Amygdala (tissue), 56 donors: ENCODE measurements at regions not wholly inside any gene's neighbourhood (a gene's known extent, or its start where the extent isn't known, plus 50 kb on each side); places are given as distances from the start of the nearest gene placed in this dataset.

Experiments
- DNase-seq, 56 donors: peaks; one replicate each; lab custom pipeline; 2025; lab: John Stamatoyannopoulos, UW

DNA sequence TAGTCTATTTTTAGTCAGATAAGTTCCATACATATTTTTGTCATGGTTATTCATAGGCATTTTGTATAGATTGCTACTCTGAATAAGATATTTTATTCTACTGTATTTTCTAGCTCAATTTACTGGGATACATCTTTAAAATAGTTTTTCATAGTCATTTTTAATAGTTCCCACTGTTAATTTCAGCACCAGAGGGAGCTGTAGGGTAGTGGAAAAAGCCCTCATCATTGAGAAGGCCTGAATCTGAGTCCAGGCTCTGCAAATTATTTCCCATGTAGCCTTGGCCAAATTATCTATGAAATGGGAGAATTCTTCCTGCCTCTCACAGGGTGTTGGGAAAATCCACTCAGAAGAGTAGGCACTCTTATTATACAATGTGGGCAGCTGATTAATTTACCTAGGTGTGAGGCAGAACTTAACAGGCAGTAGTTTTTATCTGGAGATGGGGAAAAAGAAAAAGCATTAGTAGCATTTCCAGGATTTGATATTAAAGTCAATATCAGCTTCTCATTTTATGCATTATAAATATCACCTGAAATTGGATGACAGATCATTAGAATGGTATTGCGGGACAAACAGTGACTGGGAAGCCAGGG, 102.9 kb upstream of the PAQR3 start:
- DNase-seq: no peak

DNA sequence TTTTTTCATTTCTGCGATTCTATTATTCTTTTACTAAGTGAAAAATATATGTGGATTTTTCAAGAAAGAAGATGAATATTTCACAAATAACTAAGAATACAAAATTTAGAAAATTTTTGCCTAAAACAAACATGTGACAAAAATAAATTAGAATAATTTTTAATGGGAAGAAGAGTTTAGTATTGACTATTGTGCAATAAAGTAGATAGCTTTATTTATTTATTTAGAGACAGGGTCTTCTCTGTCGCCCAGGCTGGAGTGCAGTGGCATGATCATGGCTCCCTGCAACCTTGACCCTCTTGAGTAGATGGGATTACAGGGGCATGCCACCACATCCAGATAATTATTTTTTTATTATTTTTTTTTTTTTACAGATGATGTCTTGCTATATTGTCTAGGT, 95.3 kb upstream of the PAQR3 start:
- DNase-seq: no peak

GRCh38 chr4:79030973-79031372, 91.7 kb upstream of the PAQR3 start:
- no peak for DNase-seq

GRCh38 chr4:79027656-79028055, 88.4 kb upstream of the PAQR3 start:
- no peak for DNase-seq

DNA sequence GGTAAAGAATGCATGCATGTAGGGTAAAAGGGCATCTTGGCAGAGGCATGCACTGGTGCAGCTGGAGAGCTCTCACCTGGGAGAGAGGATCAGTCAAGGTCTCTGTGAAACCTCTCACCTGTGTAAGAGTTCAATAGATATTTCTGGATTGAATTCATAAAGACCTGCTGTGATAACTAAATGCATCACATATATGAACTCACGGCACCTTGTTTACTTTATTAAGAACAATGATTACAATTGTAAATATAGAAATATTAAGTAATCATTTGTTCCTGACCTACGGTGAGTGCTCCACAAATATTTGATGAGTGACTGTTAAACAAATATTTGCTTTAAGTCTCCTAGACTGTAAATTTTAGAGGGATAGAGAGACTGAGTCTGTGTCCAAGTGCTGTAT, 85.9 kb upstream of the PAQR3 start:
- no peak for DNase-seq

- no peak for DNase-seq
Measured at GRCh38 chr4:79023799-79024770, 84.8 kb upstream of the PAQR3 start.

- DNase-seq: no peak
Measured at GRCh38 chr4:79022529-79022928, 83.3 kb upstream of the PAQR3 start.

- DNase-seq: no peak
Measured at GRCh38 chr4:79017481-79017880, 78.2 kb upstream of the PAQR3 start.

GRCh38 chr4:79016878-79017277, 77.6 kb upstream of the PAQR3 start:
- no peak for DNase-seq

DNA sequence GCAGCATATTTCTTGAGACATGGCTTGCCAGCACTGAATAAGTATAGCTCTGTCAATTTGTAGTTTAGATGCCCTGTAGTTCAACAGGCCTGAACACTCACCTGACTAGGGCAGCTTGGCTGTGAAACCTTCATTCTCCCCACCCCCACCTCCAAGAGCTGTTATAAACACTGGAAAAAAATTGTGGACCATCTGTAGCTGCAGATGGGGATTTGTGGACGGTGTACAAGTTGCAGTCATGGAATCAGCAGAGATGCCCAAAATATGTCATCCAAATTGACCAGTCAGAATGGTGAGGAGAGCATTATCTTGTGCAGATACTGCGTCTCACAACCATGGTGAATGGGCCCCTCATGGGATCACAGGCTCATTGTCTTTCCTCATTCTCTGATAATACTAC, 76.2 kb upstream of the PAQR3 start:
- no peak for DNase-seq

- DNase-seq: no peak
Measured at GRCh38 chr4:79014230-79014629, 75.0 kb upstream of the PAQR3 start.

DNA sequence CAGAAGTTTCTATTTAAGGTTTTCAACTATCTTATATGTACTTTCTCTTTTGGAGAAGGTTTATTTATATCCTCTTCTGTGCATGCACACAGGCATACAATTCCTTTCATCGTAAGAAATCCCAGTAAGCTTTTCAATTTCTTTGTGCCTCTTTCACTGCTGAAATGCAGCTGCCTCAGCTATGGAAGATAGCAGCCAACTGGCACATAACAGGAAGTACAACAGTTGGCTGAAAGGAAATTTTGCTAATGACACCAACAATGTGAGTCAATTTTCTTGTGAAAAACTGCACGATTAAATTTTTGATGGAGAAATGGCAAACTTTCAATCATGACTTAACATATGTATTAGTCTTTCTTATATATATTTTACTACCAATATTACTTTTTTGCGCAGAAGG, 74.5 kb upstream of the PAQR3 start:
- DNase-seq: no peak

GRCh38 chr4:78990938-78991810, 51.9 kb upstream of the PAQR3 start:
- DNase-seq: no peak

GRCh38 chr4:78989697-78990270, 50.5 kb upstream of the PAQR3 start:
- no peak for DNase-seq
